HL-60 (cell line): ENCODE measurements at regions not wholly inside any gene's neighbourhood (a gene's known extent, or its start where the extent isn't known, plus 50 kb on each side); places are given as distances from the start of the nearest gene placed in this dataset.

Source experiments
- DNase-seq, 2 experiments: peaks; one replicate each; pipeline ENCODE4 v3.0.0-alpha.2; 2010 to 2020; ENCODE audit warnings: low read depth in 1 of 2, low spot score in 1 of 2
- H3K27ac ChIP-seq: fragments of 250-450 bp; sonication (Bioruptor Pico); replicated peaks from 2 replicates; pipeline ENCODE4 v1.5.1; 2020; ENCODE audit warnings: mild to moderate bottlenecking, moderate library complexity
- H3K27me3 ChIP-seq: fragments of 250-450 bp; sonication (Bioruptor Pico); 2 replicates; pipeline ENCODE4 v1.5.1; 2021; ENCODE audit warnings: mild to moderate bottlenecking, moderate library complexity; ENCODE audit not compliant: insufficient read depth, poor library complexity, severe bottlenecking
- H3K4me3 ChIP-seq: replicated peaks from 2 replicates; pipeline ENCODE4 v1.5.1; 2011; ENCODE audit warnings: mild to moderate bottlenecking, control low read depth, low read length; ENCODE audit not compliant: insufficient read depth
- GABPA ChIP-seq: IDR thresholded peaks from 2 replicates; pipeline ENCODE4 v1.6.1; 2012; ENCODE audit warnings: low read depth
- POLR2AphosphoS5 ChIP-seq: IDR thresholded peaks from 2 replicates; pipeline ENCODE4 v1.6.1; 2012; ENCODE audit warnings: low read depth
- REST ChIP-seq: IDR thresholded peaks from 2 replicates; pipeline ENCODE4 v1.6.1; 2012; ENCODE audit warnings: low read depth; ENCODE audit not compliant: insufficient replicate concordance
- SPI1 ChIP-seq: IDR thresholded peaks from 2 replicates; pipeline ENCODE4 v1.6.1; 2012; ENCODE audit warnings: low read depth, mild to moderate bottlenecking, borderline replicate concordance
- TF ChIP-seq, protein P1 (sequence below): IDR thresholded peaks from one replicate; pipeline ENCODE4 v1.5.1; 2011; ENCODE audit warnings: low read length, control low read depth, inconsistent platforms; ENCODE audit not compliant: insufficient read depth

DNA sequence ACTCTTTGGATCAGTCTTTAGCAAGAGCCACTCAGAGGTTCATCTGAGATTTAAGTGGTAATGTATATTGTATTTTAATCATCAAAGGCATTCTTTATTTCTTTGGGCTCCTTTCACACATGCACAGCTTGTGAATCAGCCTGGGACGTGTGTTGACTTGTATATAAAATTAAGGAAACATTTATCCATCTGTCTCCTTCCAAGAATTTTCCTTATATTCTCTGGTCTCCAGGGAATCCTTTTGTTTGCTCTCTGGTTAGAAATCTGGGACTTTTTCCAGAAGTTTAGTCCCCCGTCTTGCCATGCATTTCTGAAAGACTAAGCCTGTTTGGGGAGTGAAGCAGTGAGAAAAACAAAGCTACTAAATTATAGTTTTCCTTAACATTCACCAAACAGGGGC, 212.3 kb downstream of the DCAF12L2 start:
- H3K27me3 ChIP-seq, result no peaks in the 10 kb centered on the region
- no peak for DNase-seq
- TF ChIP-seq REST (no peak), POLR2AphosphoS5 (no peak), GABPA (no peak), SPI1 (no peak)
- no peak overlapping the region for H3K4me3 ChIP-seq
- no peak overlapping the region for H3K27ac ChIP-seq

- DNase-seq, result no peak
- Histone ChIP-seq H3K4me3 (no peak overlapping the region), H3K27me3 (no peaks in the 10 kb centered on the region), H3K27ac (no peak overlapping the region)
- no peak for TF ChIP-seq GABPA
- no peak for TF ChIP-seq POLR2AphosphoS5
These were observed 211.9 kb downstream of the DCAF12L2 start for GRCh38 chrX:125954236-125954635.

DNA sequence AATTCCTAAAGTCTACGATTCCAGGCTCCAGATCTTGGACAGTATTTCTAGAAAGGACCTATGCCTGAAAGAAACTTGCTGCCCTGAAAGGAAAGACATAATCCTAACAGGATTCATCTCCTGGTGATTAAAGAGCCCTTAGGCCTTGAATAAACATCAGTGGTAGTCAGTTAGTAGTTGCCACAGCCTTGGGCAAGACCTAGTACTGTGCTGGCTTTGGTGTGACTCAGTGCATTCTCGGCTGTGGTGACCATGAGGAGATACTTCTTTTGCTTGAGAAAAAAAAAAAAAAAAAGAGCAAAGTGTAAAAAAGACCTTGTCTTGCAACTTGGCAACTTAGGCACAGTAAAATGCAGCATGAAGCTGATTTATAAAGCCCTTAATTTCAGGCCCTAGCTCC, 188.2 kb downstream of the DCAF12L2 start:
- Histone ChIP-seq H3K27me3 (no peaks in the 10 kb centered on the region), H3K4me3 (no peak overlapping the region), H3K27ac (no peak overlapping the region)
- TF ChIP-seq SPI1 (no peak), REST (no peak), GABPA (no peak)
- TF ChIP-seq, protein P1, sequence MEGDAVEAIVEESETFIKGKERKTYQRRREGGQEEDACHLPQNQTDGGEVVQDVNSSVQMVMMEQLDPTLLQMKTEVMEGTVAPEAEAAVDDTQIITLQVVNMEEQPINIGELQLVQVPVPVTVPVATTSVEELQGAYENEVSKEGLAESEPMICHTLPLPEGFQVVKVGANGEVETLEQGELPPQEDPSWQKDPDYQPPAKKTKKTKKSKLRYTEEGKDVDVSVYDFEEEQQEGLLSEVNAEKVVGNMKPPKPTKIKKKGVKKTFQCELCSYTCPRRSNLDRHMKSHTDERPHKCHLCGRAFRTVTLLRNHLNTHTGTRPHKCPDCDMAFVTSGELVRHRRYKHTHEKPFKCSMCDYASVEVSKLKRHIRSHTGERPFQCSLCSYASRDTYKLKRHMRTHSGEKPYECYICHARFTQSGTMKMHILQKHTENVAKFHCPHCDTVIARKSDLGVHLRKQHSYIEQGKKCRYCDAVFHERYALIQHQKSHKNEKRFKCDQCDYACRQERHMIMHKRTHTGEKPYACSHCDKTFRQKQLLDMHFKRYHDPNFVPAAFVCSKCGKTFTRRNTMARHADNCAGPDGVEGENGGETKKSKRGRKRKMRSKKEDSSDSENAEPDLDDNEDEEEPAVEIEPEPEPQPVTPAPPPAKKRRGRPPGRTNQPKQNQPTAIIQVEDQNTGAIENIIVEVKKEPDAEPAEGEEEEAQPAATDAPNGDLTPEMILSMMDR, result no peak
- DNase-seq, result no peak

DNA sequence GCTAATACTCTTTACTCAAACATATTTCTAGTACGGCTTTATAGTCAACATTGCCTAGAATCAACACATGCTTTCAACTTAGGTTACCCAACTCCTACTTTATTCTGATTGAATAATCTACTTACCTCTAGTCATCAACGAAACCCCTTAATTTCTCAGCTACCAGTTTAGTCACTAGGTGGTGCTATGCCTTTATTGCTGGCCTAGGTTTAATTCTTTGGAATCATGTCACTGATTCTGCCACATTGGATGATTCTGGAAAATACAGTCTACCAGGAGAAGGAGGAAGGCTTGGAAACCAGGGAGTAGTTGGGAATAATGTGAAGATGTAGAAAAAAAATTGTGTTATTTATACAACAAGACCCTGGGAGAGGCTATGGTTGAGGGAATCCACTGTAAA, 167.7 kb downstream of the DCAF12L2 start:
- Histone ChIP-seq H3K4me3 (no peak overlapping the region), H3K27me3 (no peaks in the 10 kb centered on the region), H3K27ac (no peak overlapping the region)
- TF ChIP-seq SPI1 (no peak), GABPA (no peak), REST (no peak), POLR2AphosphoS5 (no peak)
- TF ChIP-seq, protein P1, result no peak
- DNase-seq, result no peak
